Skin of body (tissue), 1 donor: ENCODE measurements at regions not wholly inside any gene's neighbourhood (a gene's known extent, or its start where the extent isn't known, plus 50 kb on each side); places are given as distances from the start of the nearest gene placed in this dataset.
"Not testable (repeated sequence)": the region's sequence is repeated elsewhere in the genome, so short reads cannot be mapped to it uniquely, and the experiment has no call there.

ENCODE experiments used
- DNase-seq: peaks from one replicate; lab custom pipeline; 2025; lab: John Stamatoyannopoulos, UW

GRCh38 chr3:139238281-139239030 lies 105.4 kb upstream of the MRPS22 start:
- DNase-seq = no peak

DNA sequence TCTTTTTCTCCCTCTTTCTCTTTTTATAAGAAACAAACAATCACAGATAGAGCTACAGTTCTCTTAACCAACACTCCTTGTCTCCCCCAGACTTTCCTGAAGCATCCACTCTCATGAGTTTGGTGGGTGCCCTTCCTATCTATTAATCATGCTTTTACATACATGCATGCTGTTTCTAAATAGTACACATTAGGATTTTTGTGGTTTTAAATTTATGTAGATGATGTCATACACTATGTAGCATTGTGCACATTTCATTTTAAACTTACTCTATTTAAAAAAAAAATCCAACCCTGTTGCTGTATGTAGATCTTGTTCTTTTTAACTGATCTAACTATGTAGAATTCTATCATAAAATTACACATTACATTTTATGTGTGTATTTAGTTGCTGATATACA lies 104.3 kb upstream of the MRPS22 start:
- DNase-seq = no peak

DNA sequence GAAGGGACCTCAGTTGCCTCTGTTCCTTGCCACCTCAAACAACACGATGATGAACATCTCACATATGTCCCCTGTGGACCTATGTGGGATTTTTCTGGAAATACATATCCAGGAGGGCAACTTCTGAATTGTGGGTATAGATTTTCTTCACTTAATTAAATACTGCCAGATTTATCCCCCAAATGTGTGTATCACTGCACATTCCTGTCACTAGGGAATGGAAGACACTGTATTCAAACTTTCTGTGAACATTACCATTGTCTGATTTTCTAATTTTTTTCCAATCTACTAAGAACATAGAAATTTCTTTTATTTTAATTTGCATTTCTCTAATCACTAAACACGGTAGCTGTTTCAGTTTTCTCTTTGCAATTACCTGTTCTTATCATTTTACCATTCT lies 102.0 kb upstream of the MRPS22 start:
- DNase-seq = no peak

- no peak for DNase-seq
These were observed 100.1 kb upstream of the MRPS22 start for GRCh38 chr3:139243710-139244109.

- DNase-seq = no peak
These were observed 95.1 kb upstream of the MRPS22 start for GRCh38 chr3:139248593-139249255.

DNA sequence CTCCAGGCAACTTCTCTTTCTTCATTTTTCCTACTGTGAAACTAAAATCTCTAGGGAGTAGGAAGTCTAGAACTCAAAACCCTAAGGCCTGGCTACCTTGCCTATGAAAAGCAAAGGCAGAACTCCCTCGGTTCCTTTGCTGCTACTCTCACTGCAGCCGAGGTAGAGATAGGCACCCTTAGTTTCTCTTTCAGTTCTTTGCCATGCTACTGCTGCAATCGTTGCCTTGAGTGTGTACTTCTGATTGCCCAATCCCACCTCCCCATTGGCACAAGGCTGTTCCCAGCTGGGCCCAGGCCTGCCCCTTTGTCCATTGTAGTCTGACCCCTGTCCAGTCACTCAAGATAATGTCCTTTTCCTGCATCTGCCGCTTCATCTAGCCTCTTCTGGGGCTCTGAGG lies 92.3 kb upstream of the MRPS22 start:
- DNase-seq = no peak

GRCh38 chr3:139252719-139253118 lies 91.1 kb upstream of the MRPS22 start:
- DNase-seq = no peak

DNA sequence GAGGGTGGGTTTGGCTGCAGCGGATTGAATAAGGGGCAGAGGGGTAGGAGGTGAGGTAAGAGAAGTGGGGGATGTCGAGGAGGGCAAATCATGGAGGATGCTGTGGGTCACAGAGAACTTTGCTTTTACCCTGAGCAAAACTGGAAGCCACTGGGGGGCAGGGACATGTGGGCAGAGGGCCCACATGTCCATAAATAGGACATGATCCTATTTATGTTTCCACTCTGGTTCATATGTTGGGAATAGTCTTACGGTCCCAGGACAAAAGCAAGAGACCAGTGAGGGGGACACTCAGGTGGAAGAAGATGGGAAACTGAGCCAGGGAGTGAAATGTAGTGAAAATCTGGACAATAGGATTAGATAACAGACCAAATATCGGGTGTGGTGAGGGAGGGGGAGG lies 85.5 kb upstream of the MRPS22 start:
- no peak for DNase-seq

GRCh38 chr3:139259398-139259797 lies 84.4 kb upstream of the MRPS22 start:
- DNase-seq = no peak

DNA sequence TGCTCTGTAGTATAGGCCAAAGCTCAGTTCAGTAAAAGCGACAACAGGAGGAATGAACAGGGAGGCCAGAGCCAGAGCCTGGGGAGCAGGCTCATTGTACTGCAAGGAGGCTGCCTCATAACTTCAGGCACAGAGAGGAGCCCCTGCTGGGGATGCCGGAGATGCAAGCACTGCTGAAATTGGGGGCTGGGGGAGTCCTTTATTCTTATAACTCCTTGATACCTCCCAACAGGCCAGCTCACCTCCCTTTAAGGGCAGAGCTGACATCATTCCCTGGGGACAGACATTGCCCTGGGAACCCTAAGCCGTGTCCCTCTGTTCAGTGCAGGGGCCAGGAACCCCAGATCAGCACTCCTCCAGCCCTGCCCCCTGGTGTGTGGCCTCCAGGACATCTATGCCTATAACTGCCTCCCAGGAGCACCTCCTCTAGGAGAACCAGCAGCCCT lies 83.8 kb upstream of the MRPS22 start:
- DNase-seq = no peak

DNA sequence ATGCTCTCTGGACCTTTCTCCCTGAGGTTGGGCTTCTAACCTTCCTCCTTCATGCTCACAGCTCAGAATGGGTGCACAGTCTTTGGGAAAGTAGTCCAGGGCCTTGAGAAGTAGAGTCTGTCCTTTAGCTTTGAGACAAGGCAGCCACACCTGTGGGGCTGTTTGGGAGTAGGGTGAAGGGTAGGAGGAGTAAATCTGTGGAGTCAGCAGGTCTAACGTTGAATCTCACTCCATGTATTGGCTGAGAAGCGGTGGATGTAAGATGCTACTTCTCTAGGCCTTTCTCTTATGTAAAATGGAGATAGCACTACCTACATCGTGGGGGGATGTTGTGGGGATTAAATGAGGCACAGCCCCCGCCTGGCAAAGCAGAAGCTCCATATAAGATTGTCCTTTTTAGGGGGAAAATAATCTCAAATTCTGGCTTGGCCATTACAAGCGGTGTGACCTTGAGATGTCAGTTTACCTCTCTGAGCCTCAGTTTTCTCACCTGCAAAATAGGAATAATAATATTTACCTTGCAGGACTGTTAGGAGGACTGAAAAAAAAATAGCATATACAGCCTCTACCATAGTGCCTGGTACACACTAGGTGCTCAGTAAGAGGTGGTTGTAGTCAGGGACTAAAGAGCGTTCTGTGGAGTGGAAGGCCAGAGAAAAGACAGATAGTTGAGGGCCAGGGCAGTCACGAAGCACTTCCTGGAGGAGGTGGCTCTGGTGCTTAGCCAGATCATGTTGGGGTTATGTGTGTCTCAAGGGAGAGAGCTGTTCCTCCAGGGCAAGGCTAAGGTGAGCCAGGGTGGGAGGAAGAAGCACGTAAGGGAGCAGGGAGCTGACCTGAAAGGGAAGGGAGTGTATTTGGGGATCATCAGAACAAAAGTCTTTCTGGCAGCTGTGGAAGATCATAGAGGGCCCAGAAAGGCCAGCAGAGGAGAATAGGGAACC lies 82.8 kb upstream of the MRPS22 start:
- DNase-seq = no peak

- DNase-seq = no peak
These were observed 81.8 kb upstream of the MRPS22 start for GRCh38 chr3:139261754-139262586.

DNA sequence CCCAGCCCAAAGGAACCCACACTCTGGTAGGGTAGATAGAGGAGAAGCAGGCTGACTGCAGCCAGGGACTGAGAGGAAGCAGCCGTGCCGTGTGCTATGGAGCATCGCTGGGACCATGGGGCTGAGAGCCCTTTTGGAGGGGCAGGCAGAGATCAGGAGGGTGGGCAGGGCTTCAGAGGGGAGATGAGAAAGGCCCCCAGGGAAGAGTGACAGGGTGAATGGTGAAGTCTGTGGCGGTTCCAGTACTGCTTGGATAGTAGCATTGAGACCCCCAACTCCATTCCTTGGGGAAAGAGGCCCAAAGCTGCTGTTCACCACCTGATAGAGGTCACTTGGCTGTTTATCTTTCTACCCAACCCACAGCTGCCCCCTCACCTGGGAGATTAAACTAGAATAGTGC lies 80.0 kb upstream of the MRPS22 start:
- DNase-seq = no peak

DNA sequence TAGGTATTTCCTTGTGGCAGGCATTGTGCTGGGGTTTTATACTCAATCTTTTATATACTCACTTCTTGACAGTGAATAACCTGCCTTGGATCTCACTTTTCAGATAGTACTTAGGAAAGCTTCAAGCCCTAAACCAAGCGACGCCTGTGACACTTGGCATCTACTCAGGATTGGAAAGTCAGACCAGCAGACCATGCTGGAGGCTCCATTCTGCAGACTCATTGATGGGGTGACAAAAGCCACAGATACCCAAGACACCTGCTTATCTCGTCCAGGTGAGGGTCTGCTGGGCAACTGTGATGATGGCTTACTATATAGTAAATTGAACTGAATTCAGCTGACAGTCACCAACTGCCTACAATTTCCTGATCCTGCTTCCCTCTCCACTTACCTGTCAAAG lies 79.4 kb upstream of the MRPS22 start:
- DNase-seq = no peak

GRCh38 chr3:139265131-139266016 lies 78.4 kb upstream of the MRPS22 start:
- no peak for DNase-seq

- DNase-seq = no peak
These were observed 76.2 kb upstream of the MRPS22 start for GRCh38 chr3:139267300-139268246.

DNA sequence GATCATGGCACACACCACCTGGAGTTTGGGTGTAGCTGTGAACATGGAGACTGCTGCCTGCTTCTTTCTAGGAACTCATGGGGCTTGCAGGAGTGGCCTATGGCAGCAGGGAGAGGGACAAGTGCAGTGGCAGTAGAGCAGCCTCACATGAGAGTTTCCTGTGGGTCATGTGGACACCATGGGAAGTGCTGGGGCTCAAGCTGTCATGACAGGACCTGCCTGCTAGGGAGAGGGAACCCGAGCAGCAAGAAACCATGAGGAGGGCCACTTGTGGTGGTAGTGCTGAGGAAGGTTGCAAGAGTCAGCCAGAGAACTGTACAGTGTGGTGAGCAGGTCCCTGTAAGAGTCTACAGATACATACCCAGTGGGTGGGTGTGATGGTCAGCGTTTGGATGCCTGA lies 73.8 kb upstream of the MRPS22 start:
- DNase-seq = no peak

- not testable (repeated sequence) for DNase-seq
These were observed 73.2 kb upstream of the MRPS22 start for GRCh38 chr3:139270652-139271051.
